WTC11 (cell line): ENCODE measurements at regions not wholly inside any gene's neighbourhood (a gene's known extent, or its start where the extent isn't known, plus 50 kb on each side); places are given as distances from the start of the nearest gene placed in this dataset.
"Not testable (repeated sequence)": the region's sequence is repeated elsewhere in the genome, so short reads cannot be mapped to it uniquely, and the experiment has no call there.

Experiments
- CTCF ChIP-seq: fragments of 200-600 bp; IDR thresholded peaks from 2 replicates; pipeline ENCODE4 v1.8.0; 2022; ENCODE audit warnings: antibody characterized with exemption
- FOXP4 ChIP-seq: sonication (generic); formaldehyde crosslinking; IDR thresholded peaks from 2 replicates; pipeline ENCODE4 v1.8.0; 2022; ENCODE audit warnings: mild to moderate bottlenecking, missing genetic modification reagents
- SMAD3 ChIP-seq: sonication (generic); formaldehyde crosslinking; IDR thresholded peaks from 2 replicates; pipeline ENCODE4 v1.8.0; 2022; ENCODE audit warnings: missing genetic modification reagents, mild to moderate bottlenecking, borderline replicate concordance
- TCF7 ChIP-seq: sonication (generic); formaldehyde crosslinking; IDR thresholded peaks from 2 replicates; pipeline ENCODE4 v1.8.0; 2022; ENCODE audit warnings: mild to moderate bottlenecking, low read depth, missing genetic modification reagents, moderate library complexity
- USF2 ChIP-seq: sonication (generic); formaldehyde crosslinking; IDR thresholded peaks from 2 replicates; pipeline ENCODE4 v1.8.1; 2023; ENCODE audit warnings: mild to moderate bottlenecking, missing genetic modification reagents, moderate library complexity
- ZNF532 ChIP-seq: fragments of 250-450 bp; sonication (Bioruptor Pico); IDR thresholded peaks from 2 replicates; pipeline ENCODE4 v1.9.0; 2021; ENCODE audit warnings: mild to moderate bottlenecking, borderline replicate concordance
- ZSCAN18 ChIP-seq: fragments of 250-450 bp; sonication (Bioruptor Pico); IDR thresholded peaks from 2 replicates; pipeline ENCODE4 v2.1.2; 2022; ENCODE audit warnings: mild to moderate bottlenecking, moderate library complexity

DNA sequence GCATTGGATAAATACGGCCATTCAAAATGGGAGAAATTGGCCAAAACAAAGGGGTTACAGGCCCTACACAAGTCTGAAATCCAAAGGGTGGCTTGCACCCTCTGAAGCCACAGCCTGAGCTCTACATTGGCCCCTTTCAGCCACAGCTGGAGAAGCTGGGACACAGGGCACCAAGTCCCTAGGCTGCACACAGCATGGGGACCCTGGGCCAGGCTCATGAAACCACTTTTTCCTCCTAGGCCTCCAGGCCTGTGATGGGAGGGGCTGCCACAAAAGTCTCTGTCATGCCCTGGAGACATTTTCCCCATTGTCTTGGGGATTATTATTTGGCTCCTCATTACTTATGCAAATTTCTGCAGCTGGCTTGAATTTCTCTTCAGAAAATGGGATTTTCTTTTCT lies 64.3 kb upstream of the COL5A2 start:
- not testable (repeated sequence) for TF ChIP-seq USF2 (CRISPR knock-in tag); CTCF; TCF7 (CRISPR knock-in tag); ZSCAN18 (CRISPR knock-in tag); FOXP4 (CRISPR knock-in tag); ZNF532 (CRISPR knock-in tag); SMAD3 (CRISPR knock-in tag)
